NCI-H748 (cell line): ENCODE measurements at regions not wholly inside any gene's neighbourhood (a gene's known extent, or its start where the extent isn't known, plus 50 kb on each side); places are given as distances from the start of the nearest gene placed in this dataset.

Experiments
- DNase-seq: peaks from one replicate; lab custom pipeline; 2025; ENCODE audit not compliant: unreplicated experiment; lab: John Stamatoyannopoulos, UW

DNA sequence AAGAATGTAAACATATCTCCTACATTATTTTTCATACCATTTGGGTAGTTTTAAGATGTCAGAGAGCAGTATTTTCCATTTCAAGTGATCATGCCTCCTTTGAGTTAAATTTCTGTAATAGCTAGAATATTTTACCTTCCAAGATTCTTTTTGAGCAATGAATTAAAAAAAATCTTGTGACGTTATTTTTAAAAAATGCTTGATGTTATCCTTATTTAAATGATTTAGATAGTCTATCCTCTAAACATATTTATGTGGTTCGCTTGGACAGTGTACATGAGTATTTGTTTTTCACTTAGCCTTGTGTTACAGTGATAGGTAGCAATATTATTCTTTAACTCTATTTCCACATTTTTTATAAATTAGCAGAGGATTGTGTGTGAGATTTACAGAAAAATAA is 639.2 kb upstream of the CDH2 start:
- DNase-seq: no peak

DNA sequence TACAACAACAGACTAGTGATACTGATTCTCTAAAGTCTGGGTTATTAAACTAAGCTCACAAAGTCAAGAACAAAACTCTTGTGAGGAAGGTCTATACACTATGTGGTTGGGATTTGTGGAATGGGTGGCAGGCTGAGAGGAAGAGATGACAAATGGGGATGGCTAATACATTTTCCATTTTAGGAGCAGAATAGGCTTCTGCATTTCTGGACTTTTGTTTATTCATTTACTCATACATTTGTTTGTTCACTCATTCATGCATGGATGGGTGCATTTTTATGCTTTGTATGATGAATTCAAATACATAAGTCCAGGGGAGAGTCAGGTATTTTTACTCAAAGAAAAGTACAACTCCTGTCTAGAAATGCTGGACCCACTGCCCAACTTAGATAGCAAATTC is 637.4 kb upstream of the CDH2 start:
- no peak for DNase-seq

DNA sequence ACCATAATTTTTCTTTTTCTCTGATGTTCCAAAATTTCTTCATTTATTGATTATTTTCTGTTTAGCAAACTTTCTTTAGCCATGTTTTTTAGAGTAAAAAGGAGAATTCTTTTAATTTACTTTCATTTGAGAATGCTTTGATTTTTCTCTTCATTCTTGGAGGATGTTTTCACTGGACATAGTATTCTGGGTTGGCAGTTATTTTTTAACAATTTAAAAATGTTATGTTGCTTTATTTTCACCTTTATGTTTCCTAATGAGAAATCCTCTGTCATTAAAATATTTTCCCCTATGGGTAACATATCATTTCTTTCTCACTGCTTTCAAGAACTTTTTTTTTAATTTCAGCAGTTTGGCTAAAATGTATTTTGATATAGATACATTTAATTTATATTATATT is 631.4 kb upstream of the CDH2 start:
- no peak for DNase-seq

DNA sequence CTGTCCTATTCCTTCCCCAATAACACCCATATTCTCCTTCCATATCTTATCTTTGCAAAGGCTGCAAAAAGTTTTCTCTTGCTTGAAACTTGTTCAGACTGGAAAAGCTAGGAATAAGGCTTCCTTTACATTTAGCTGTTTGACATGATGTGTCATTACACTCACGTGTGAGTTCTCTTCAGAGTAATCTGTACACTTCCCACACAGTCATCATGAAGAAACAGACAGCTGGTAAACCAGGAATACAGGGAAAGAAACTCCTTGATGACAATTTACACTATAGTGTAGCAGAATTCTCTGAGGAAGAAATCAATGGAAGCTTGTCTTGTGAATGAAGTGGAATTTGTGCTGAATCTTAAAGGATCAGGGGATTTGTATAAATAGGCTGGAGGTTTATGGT is 628.6 kb upstream of the CDH2 start:
- DNase-seq: no peak

DNA sequence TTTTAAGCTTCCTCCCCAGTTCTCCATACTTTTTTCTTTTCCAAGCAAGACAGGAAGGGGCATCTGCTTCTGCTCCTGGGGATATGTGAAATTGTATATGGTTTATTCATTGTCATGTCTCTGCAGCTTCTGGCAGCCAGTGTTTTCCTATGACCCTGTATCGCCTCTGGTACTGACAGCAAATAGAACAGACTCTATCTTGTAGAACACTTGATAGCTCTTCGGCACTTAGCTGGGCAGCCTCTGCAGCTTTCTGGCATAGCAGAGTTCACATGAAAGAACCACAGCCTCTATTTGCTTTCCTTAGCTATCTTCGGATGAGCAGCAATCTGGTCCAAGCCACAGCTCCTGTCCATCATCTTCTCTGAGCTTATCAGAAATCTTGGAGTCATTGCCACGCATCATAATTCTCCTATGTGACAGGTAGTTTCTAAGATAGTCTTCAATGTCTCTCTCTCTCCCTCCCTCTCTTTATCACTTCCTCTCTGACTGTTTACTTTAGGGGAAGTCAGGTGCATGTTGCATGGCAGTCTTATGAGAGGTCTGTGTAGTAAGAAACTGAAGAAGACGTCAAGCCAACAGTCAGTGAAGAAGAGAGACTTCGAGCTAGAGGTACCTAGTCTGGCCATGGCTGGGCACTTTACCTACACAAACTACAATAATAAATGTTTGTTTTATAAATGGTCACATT is 627.7 kb upstream of the CDH2 start:
- no peak for DNase-seq

DNA sequence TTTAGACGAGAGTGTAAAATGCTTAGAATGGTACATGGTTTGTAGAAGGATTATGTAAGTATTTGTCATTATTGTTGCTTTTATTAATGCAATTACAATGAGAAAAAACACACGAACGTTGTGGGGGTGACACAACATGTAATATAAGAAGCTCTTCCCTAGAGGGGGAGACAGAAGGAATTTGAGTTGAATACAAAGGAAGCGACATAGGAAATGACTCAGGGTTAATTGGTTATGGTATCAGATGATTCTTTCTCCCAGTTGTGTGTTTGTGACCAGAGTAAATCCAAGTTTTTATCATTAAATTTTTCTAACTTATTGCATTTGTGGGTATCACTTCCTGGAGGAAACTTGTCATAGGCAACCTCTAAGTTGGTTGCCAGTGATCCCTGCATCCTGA is 625.6 kb upstream of the CDH2 start:
- no peak for DNase-seq

DNA sequence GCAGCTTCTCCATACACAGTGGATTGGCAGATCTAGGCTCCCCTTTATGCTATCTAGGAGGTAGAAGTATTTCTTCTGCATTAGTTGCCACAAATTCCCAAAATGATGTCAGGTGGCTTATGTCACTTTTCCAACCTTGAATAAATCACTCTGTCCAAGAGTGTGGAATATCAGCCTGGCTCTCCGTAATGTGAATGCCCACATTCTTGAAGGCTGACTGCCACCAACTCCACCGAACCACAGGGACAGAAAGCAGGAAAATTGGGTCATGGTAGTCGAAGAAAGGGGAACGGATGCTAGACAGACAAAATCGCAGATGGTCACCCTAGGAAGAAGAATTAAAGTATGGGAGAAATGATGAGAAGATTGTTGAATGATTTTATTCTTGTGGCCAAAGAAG is 624.9 kb upstream of the CDH2 start:
- DNase-seq: no peak

DNA sequence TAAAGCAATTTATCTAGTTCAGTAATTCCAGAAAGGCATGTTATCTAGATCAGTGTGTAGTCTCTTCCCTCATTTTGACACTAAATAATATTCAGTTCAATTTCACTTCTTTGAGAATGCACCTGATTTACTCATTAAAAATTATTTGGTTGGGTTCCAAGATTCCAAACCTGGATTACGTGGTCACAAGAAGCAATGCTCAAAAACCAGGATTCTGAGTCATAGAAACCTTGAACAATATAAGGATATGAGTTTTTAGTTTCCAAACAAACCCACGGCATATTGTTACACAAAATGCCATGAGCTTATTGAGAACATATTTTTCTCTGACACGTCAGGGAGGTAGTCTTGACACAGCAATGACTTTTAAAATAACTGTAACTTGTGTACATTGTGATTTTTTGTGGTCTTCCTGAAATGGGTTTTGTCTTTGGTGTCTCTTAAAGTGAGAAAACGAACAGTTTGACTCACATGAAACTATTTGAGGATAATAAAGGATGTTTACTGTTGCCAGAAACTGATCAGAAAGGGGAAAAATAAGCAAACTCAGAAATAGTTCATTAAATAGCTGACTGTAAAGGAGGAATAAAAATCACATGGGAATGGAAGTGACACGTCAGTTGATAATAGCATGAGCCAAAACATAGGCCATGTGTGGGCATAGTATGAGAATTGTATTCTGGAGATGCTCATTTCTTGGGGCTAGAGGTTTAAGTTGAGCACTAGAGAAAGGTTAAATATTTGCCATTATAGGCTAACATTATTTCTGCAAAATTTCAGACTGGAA is 617.7 kb upstream of the CDH2 start:
- no peak for DNase-seq

DNA sequence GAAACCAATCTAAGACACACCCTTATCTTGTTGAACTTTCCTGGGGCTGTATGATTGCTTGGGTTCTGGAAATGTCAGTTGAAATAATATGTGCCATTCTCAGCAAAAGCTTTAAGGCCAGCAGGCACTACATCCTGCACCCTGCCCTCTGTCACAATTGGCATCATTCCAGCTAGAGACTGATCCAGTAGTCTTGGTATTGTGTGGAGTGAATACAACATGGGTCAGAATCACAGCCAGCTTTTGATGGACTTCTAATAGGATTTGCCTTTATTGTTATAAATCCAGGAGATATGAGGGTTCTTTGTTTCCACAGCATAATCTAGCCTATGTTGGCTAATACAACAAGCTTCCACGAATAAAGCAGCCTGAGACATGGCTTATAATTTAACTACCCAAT is 617.0 kb upstream of the CDH2 start:
- peak; percentile 51 for DNase-seq

DNA sequence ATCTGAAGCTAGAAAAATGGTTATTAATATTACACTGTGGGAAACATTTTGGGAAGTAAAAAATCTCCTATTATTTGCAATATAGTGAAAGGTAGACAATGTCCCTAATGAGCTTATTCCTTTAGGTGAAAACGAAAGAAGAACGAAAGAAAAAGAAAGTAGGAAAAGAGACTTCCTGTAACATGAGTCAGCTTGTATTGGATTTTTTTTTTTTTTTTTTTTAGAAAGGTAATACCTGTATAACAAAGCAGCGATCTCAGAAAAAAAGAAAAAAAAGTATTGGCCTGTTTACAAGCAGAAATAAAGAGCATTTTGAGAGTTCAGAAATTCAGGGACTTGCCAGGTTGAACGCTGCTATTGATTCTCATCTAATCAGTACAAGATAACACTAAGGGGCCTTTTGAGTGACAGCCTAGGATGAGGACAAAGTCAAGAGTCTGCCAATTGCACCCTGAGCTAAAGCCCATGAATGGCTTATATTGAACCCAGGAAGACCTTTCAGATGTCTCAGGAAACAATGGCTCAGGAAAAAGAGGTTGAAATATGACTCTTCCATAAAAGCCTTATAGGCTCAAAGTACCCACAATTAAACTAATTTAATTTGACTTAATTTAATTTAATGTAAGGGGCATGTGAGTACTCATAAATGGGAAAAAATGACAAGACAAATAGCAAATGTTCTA is 615.6 kb upstream of the CDH2 start:
- DNase-seq: peak; percentile 67

DNA sequence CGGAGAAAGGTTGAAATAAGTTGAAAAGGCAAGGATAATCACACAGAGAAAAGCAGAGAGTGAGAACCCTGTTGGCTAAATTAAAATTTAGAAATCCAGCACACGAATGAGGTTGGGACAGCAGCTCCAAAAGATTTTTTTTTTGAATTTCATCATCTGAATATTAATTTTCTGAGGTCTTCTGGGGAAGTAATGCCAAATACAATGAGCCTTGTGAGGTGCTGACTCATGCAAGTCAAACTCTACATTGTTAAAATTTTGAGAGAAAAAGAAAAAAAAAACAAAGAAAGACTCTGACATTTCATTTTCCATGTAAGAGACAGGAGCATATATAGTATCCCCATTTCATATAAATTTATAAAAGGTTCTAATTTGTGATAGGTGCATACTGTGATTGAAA is 614.2 kb upstream of the CDH2 start:
- DNase-seq: no peak

DNA sequence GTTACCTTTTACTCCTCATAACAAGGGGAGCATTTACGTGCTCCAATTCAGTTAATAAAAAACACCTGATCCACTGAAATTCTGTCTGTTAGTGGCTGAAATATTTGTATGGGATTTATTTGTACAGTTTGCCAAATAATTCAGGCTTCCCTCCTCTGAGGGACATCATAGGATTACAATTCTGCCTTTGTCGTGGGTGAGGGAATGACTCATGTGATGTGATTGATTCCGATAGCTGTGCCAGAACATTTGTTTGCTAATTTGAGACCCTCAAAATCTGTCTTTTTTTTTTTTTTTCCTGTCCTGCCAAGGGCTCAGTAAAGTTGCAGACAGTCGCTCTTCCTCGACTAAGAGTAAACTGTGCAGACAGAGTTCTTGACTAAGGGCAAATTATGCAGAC is 612.6 kb upstream of the CDH2 start:
- DNase-seq: no peak

DNA sequence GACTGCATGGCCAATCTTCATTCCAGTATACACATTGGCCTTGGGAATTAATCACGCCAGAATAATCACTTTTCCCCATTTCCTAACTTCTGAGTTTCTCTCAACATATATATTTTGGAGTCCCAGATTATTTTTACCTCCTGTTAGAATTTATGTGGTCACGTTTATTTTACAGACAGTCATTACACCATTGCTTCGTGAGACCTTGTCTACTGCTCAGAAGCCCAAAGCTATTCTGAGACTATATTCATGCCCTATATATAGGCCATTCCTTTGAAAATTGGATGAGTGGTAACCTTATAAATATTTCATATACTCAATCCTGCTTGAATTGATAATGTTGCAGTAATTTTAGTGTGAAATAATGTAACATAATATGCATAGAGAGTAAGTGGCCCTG is 610.0 kb upstream of the CDH2 start:
- DNase-seq: no peak

DNA sequence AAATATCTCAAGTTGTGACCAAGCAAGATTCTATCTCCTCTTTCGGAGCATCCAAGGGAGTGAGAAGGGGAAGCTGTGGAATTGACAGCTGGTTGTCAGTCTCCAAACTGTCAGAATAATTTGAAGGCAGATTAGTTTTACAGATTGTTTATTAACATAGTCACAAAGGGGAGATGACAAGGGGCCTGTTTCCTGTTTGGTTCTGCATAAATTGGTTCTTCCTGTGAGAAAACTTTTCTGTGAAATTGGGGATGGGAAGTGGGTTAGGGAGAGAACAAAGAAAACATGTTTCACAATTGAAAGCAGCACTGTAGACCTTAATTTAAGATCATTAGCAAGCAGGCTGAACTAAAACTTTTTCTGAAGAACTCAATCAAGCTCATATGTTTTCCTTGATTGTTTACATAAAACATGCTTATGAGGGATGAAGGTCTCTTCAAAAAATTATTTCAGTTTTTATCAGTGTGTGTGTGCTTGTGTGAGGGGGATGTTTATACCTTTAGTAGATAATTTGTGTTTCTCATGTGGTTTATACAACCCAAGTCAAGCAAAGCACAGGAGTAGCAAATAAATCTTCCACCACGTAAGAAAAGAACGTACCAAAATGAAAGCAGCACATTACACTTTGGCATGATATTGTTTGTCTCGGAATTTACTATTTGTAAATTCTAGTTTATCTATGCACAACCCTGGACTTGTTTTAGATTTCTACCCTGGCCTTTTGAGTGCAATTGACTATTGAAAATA is 604.9 kb upstream of the CDH2 start:
- DNase-seq: no peak

DNA sequence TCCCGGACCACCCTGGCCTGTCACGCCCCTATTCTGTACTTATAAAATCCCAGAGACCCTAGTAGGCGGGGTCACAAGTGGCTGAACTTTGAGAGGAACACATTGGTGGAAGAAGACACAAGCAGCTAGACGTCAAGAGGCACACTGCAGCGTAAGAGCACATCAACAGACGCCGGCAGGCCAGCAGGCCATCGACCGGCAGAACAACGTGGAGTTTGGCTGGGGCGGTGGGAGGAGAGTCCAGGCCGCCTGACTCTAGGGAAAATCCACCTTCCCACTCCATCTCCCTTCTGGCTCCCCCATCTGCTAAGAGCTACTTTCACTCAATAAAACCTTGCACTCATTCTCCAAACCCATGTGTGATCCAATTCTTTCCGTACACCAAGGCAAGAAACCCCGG is 601.8 kb upstream of the CDH2 start:
- no peak for DNase-seq

DNA sequence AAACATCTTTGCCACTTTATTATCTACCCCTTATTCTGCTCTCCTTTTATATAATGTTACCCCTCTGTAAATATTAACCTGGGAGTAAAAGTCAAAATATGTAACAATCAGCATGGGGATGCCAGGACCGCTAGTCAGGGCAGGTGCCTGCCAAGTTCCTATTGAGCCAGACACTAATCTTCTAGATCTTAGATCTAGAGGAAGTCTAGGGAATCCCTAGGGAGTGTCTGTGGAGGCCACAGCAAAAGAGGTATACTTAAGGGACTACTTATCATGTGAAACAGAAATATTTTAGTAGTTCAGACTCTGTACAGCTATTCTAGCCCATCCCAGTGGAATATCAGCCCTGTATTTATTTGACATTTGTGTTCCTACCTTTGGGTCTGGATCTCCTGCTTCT is 600.8 kb upstream of the CDH2 start:
- no peak for DNase-seq

DNA sequence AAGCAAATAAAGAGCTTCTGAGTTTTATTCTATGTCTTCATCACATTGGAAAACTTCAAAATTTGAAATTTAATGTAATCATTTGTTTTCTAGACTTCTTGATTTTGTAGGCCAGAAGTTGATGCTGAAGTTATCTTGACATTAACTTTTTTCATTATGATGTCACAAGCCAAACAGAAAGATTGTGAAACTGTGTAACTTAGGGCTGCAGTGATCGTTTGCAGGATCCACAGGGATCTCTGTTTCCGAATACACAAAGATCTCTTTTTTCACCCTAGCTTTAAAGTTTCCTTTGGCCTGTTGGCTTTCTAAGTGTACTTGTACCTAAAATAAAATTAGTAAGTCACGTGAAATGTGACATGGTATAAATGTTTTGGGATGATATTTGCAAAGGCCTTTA is 594.9 kb upstream of the CDH2 start:
- DNase-seq: no peak

DNA sequence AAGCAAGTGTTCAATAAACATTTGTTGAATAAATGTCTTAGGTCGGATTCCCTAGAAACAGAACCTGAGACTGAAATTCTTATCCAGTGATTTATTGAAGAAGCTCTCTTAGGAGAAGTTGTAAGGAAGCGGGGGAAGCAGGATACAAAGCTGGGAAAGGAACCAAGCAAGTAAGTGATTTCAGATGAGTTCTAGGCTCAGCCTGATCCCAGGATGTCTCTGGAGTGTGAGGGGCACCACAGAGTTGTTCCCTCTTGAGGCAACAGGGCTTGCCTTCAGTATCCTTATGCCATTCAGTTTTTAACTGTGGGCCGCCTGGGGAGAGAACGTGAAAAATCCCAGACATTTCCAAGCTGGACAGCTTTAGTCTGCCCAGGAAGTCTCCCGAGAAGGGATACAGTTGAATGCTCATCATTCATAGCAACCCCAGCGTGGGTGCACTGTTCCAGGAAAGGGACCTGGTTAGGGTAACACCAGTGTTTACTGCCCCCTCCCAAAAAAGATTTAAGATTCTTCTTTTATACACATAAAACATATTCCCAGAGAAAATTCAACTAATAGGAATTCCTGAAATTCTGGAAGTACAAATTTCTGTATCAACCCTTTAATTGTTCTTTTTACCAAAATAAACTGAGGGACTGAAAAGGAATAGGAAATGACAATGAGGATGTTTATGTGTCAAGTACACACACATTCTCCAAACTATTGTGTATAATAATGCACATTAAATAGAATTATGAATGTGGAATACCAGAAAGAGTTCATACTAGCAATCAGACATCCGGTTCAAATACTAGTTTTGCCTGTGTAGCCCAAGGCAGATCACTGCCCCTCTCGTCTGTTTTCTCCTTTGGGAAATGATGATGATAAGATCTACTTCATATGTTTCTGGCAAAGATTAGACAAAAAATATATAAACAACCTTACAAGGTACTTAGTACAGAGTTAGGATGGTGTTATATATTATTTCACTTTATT is 592.1 kb upstream of the CDH2 start:
- no peak for DNase-seq

DNA sequence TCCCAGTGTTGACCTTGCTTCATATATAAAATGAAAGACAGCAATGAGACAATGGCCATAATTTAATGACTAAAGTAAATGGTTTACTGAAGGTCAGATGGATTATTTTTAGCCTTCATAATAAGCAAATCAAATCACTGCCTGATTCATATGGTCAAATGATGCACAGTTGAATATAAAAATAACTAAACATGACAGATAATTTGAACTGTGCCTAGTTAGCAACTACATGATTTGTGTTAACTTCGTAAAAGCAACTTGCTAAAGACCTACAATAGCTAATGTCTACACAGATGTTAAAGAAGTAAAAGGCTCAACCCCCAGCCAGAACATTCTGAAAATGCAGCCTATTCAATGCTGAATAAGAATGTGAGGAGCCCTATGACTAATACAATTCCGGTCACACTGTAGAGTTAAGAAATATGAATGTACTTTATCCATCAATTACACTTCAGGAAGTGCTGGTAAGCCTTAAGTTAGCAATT is 590.8 kb upstream of the CDH2 start:
- DNase-seq: no peak

DNA sequence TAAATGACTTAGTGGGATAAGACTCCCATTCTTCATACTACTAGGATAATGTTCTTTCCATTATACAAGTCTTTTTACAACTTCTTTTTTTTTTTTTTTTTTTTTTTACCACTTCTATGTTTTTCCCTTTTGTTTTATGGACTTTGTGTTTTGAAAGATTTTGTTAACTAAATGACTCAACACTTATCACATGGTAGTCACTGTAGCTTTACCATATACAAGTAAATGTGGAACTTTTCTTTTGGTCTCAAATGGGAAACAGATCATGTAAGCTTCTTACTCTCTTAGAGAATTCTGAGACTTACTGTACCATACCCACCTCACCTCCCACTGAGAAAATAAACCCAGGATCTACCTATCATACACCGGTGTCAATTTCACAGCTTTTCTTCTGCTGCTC is 590.3 kb upstream of the CDH2 start:
- DNase-seq: no peak
